ENCODE measurements at regions not wholly inside any gene's neighbourhood (a gene's known extent, or its start where the extent isn't known, plus 50 kb on each side); places are given as distances from the start of the nearest gene placed in this dataset.

GRCh38 chr7:89927762-89928161 is 226.5 kb upstream of the STEAP1 start:
- TF ChIP-seq CTCF (IDR thresholded peaks at IDR 0.05; ENCODE audit: low read depth, low read length) (no peak), EZH2phosphoT487 (IDR thresholded peaks at IDR 0.05; ENCODE audit: low read depth) (no peak)

All from OCI-LY3 (cell line).